HG02981 (cell line): ENCODE measurements at regions not wholly inside any gene's neighbourhood (a gene's known extent, or its start where the extent isn't known, plus 50 kb on each side); places are given as distances from the start of the nearest gene placed in this dataset.

Source experiments
- ATAC-seq: cut with Tn5 transposase; IDR thresholded peaks from one replicate; pipeline ENCODE4 v1.9.1; 2021; ENCODE audit warnings: mild to moderate bottlenecking, moderate library complexity; ENCODE audit not compliant: unreplicated experiment

- no peak for ATAC-seq
These were observed 94.8 kb upstream of the ATP2B1 start for GRCh38 chr12:89803412-89803811.

DNA sequence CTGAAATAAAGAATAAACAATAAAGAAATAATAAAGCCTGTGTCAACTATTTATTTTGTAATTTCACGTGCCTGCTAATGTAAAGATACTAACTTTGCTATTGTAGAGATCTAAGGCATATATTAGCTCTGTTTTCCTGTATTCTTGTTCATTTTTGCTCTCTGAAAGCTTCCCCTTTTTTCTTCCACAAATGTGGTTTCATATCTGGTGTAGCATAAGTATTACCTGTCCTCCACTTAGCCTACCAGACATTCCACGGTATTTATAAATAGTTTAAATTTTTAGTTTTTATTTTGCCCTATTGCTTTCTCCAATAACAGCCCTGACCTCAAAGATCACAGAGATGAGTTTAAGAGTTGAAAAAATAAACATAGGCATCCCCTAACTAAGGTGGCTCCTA is 92.6 kb upstream of the ATP2B1 start:
- no peak for ATAC-seq

GRCh38 chr12:89800435-89800834 is 91.8 kb upstream of the ATP2B1 start:
- ATAC-seq: no peak

- no peak for ATAC-seq
These were observed 90.7 kb upstream of the ATP2B1 start for GRCh38 chr12:89799316-89799715.

- ATAC-seq: no peak
These were observed 88.8 kb upstream of the ATP2B1 start for GRCh38 chr12:89797436-89797835.

- ATAC-seq: no peak
These were observed 88.3 kb upstream of the ATP2B1 start for GRCh38 chr12:89796798-89797382.

DNA sequence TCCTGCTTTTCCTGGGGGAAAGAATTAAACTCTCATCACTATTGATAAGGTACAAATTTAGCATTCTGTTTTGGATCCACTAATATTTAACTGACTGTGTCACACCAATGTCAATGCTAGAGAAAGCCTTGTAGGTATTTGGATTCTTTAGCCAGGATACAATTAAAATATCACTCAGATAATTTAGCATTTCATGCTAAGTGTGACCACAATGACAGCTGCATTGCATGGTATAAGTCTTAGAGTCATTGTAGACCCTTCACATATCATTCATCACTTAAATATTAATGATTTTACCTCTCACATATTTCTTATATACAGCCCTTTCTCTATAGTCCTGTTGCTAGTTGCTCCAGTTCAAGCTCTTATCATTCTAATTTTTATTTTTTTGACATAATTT is 85.3 kb upstream of the ATP2B1 start:
- ATAC-seq: no peak

- ATAC-seq: no peak
These were observed 82.6 kb upstream of the ATP2B1 start for GRCh38 chr12:89791286-89791685.

DNA sequence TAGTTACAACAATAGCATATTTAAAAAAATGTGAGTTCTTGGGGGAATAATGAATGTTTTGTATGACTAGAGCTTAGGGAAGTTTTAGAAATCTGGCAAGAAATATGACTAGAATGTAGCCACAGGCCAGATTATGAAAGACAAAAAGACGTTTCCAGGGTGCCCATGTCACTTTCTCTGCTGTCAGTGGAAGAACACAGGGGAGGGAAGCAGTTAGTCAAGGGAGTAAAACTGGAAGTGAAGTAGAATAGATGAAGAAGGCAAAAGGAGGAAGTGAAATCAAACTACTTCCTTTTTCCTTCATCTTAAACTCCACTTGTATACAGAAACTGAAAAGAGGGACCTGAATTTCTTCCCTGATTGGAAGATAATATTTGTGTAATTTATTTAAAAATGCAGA is 81.2 kb upstream of the ATP2B1 start:
- peak; percentile 85 for ATAC-seq

- no peak for ATAC-seq
These were observed 79.1 kb upstream of the ATP2B1 start for GRCh38 chr12:89787763-89788162.

DNA sequence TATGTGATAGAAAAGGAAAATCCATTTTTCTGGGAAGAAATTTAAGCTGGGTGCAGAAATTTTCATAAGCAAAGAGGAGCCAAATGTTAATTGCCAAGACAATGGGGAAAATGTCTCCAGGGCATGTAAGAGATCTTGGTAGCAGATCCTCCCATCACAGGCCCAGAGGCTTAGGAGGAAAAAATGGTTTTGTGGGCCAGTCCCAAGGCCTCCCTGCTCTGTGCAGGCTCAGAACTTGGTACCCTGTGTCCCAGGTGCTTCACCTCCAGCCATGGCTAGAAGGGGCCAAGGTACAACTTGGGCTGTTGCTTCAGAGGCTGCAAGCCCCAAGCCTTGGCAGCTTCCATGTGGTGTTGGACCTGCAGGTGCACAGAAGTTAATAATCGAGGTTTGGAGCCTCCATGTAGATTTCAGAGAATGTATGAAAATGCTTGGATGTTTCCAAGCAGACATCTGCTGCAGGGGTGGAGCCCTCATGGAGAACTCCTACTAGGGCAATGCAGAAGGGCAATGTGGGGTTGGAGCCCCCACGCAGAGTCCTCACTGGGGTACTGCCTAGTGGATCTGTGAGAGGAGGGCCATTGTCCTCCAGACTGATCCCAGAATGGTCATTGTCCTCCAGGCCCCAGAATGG is 77.7 kb upstream of the ATP2B1 start:
- no peak for ATAC-seq

DNA sequence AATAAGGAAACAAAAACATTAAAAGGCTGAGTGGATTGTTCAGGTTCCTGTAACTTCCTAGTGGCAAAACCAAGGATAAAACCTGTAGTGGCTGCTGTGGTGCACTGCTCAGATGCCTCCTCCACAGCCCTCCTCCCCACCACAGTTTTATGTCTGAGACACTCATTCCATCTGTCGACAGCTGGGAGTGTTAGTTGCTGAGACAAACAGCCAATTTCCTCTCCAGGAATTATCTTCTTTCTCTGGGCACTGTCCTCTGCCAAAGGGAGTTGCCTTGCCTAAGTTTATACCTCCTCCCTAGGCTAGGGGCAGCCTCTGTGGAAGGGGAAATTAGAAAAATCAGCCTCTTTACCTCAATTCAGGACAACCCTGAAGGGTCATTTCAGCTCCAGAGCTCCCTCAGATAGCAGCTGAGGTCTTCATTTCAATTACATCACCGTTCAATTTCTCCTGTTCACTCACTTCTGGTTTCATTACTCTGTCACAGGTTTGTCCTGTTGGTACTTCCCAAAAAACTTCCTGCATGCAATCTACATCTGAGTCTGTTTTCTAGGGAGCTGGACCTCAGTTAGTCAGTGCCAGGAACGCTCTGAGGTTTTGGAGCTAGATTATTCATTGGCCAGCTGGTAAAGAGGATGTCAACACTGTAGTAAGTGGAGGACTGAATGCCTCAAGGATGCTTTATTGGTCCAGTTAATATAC is 74.9 kb upstream of the ATP2B1 start:
- ATAC-seq: no peak

DNA sequence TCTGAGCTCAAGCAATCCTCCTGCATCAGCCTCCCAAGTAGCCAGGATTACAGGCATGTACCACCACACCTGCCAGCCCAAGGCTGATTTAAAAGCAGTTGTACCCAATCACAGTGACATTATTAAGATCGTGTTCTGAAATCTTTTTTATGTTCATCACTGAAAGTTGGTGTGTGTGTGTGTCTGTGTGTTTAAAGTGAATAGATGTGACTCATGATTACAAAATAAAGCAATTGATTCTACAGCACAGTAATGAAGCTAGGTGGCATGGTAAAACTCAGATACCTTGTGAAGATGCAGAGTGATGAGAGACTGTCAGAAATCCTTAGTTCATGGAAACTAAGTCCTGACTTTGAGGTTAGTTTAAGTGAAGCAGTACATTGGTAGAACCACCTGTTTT is 74.2 kb upstream of the ATP2B1 start:
- ATAC-seq: no peak

DNA sequence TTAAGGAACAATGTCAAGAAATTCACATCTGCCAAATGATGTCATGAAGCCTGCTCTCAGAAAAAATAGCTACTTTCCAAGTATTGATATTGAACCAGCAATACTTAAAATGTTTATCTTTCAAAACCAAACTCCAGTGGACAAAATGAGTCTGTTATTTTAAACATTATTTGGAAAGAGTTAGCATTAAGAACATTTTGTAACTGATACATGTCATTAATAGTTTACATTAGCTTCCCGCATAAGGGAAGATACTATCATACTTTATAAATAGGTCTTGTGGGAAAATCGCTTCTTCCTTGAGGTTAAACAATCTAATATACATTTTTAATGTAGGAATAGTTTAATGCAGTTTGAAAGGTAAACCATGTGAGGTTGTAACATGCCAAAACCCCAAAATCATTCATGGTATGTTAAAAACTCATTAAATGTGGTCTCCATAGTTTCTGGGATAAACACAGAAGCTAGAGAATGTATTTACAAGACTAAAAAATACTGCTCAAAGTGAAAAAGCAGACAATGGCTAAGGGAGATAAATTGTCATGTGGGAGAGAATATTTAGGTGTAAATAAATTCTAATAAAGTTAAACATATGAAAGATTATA is 73.4 kb upstream of the ATP2B1 start:
- no peak for ATAC-seq

- ATAC-seq: no peak
These were observed 72.5 kb upstream of the ATP2B1 start for GRCh38 chr12:89781156-89781555.

GRCh38 chr12:89779090-89779489 is 70.5 kb upstream of the ATP2B1 start:
- ATAC-seq: no peak

GRCh38 chr12:89777733-89778379 is 69.2 kb upstream of the ATP2B1 start:
- ATAC-seq: no peak

DNA sequence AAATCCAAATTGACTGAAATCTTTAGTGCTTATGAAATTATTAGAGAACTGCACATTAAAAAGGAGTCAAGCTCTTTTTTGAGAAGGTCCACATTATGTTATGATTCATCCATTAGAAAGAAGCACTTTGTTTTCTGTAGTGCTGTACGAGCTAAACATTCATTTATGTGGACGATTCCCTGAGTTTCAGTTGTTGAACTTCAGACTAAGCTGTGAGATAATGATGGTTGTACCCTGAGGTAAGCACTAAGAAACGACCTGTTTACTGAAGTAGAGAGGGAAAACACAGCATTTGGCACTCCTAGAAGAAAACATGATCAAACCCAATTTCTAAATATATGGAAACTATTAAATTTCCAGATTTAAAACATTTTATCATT is 67.3 kb upstream of the ATP2B1 start:
- ATAC-seq: no peak

GRCh38 chr12:89775063-89775985 is 66.7 kb upstream of the ATP2B1 start:
- ATAC-seq: no peak

DNA sequence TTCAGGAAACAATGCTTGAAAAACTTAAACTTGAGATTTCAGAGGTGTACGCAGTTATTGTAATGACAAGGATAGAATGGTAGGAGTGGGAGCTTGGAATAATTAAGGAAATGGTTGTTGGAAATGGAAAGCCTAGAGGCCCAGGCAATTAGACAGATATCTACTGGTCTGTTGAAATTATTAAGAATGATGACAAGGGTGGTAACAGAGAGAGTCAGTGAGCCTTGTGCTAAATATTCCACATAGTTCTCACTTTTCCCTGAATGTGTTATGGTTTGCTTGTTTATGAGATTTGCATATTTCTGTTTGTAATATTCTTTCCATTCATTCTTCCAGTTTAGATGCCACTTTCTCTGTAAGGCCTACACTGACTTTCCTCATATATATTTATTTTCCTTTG is 66.0 kb upstream of the ATP2B1 start:
- ATAC-seq: no peak

GRCh38 chr12:89770391-89770790 is 61.8 kb upstream of the ATP2B1 start:
- ATAC-seq: no peak
